Lower leg skin (tissue), 4 donors: ENCODE measurements at regions not wholly inside any gene's neighbourhood (a gene's known extent, or its start where the extent isn't known, plus 50 kb on each side); places are given as distances from the start of the nearest gene placed in this dataset.

Experiments used
- DNase-seq, 2 donors: peaks; one replicate each; pipeline ENCODE4 v3.0.0-alpha.2; 2019; ENCODE audit warnings: low spot score in 2 of 2
- H3K4me3 ChIP-seq: fragments of 200-600 bp; sonication (generic); 2 replicates; pipeline ENCODE4 v1.5.1; 2017; ENCODE audit warnings: mild to moderate bottlenecking, low read depth; ENCODE audit not compliant: poor library complexity, severe bottlenecking
- POLR2A ChIP-seq, 2 donors: fragments of 450-650 bp; IDR thresholded peaks; one replicate each; pipeline ENCODE4 v1.6.1; 2016 to 2017; ENCODE audit warnings: antibody characterized with exemption in 2 of 2, mild to moderate bottlenecking in 1 of 2, moderate library complexity in 1 of 2
- WGBS, 2 donors: methylation state at CpG; one replicate each; pipeline ENCODE4 v1.1.5; 2018; 5-methylcytosine and 5-hydroxymethylcytosine counted together
- intact Hi-C: fragments of 100-400 bp; cut with DNase I; formaldehyde crosslinking; loops from one replicate; pipeline ENCODE4 v1.15.0; 2023; ENCODE audit warnings: low total_unique reads
- TF ChIP-seq, protein P1 (sequence below), 3 donors: fragments of 450-650 bp; IDR thresholded peaks; one replicate each; pipeline ENCODE4 v1.5.1; 2016; ENCODE audit warnings: antibody characterized with exemption in 3 of 3, mild to moderate bottlenecking in 3 of 3, moderate library complexity in 2 of 3

DNA sequence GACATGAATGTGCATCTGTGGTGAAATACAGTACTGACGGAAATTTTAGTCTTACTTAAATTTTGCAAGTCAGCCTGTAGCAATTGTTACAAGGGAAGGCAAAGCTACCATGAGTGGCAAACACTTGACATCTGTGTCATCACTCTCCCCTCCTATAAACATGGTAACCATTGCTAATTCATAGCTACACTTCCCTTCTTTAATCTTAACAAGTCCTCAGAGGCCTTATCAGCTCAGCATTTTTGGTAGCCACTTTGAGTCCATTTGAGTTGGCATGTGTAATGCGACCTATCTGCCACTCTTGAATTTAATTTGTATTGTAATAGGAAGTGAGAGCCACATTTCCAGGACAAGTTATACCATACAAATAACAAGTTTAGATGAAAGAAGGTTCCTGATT lies 218.1 kb downstream of the RMST start:
- H3K4me3 ChIP-seq: no peak overlapping the region
- no peak for DNase-seq
- 40 to 60% methylated on average over 2 of the region's 2 CpGs for WGBS, 2 donors
- intact Hi-C loops: no loop called here
- TF ChIP-seq, protein P1, sequence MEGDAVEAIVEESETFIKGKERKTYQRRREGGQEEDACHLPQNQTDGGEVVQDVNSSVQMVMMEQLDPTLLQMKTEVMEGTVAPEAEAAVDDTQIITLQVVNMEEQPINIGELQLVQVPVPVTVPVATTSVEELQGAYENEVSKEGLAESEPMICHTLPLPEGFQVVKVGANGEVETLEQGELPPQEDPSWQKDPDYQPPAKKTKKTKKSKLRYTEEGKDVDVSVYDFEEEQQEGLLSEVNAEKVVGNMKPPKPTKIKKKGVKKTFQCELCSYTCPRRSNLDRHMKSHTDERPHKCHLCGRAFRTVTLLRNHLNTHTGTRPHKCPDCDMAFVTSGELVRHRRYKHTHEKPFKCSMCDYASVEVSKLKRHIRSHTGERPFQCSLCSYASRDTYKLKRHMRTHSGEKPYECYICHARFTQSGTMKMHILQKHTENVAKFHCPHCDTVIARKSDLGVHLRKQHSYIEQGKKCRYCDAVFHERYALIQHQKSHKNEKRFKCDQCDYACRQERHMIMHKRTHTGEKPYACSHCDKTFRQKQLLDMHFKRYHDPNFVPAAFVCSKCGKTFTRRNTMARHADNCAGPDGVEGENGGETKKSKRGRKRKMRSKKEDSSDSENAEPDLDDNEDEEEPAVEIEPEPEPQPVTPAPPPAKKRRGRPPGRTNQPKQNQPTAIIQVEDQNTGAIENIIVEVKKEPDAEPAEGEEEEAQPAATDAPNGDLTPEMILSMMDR (IDR thresholded peaks at IDR 0.05): no peak
- TF ChIP-seq POLR2A (IDR thresholded peaks at IDR 0.05): no peak

- WGBS, 2 donors: 72 to 76% methylated on average over 8 of the region's 8 CpGs
- H3K4me3 ChIP-seq: no peak overlapping the region
- intact Hi-C loops: no loop called here
- TF ChIP-seq, protein P1 (IDR thresholded peaks at IDR 0.05): no peak
- no peak for TF ChIP-seq POLR2A (IDR thresholded peaks at IDR 0.05)
- no peak for DNase-seq
Observed at GRCh38 chr12:97681612-97682504, 219.3 kb downstream of the RMST start.

DNA sequence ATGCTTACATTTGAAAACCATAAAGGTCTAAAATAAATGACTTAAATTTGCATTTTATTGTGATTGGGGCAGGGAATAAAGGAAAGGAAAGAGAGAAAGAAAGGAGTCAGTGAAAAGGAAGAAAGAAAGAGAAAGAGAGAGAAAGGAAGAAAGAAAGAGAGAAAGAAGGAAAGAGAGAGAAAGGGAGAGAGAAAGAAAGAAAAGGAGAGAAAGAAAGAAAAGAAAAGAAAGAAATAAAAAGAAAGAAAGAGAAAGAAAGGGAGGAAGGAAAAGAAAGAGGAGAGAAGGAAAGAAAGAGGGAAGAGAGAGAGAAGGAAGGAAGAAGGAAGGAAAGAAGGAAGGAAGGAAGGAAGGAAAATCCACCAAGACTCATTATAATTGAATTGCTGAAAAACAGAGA lies 222.8 kb downstream of the RMST start:
- no peak for DNase-seq
- no peak overlapping the region for H3K4me3 ChIP-seq
- intact Hi-C loops: no loop called here
- TF ChIP-seq POLR2A (IDR thresholded peaks at IDR 0.05): no peak
- TF ChIP-seq, protein P1 (IDR thresholded peaks at IDR 0.05): no peak

DNA sequence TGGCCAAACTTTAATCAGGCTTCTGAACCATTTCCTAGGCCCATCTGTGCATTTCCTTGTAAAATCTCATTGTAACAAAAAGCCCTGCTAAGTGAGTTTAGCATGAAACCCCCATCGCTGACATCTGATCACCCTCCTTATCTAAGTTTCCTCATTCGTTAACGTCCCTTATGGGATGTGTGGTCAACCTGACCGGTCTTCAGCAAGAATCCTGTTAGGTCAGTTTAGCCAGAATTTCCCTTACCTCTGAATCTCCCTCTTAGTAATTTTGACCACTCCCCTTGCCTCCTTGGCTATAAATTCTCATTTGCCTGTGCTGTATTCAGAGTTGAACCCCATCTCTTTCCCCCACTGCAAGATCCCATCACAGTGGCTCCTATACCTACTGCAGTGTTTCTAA lies 239.3 kb downstream of the RMST start:
- WGBS, 2 donors: 44 to 58% methylated on average over 4 of the region's 4 CpGs
- no peak overlapping the region for H3K4me3 ChIP-seq
- no peak for TF ChIP-seq POLR2A (IDR thresholded peaks at IDR 0.05)
- TF ChIP-seq, protein P1 (IDR thresholded peaks at IDR 0.05): no peak
- no peak for DNase-seq
- intact Hi-C loops: no loop called here

- DNase-seq: no peak
- intact Hi-C loops: no loop called here
- no peak for TF ChIP-seq POLR2A (IDR thresholded peaks at IDR 0.05)
- TF ChIP-seq, protein P1 (IDR thresholded peaks at IDR 0.05): no peak
- 91 to 93% methylated on average over 1 of the region's 1 CpG for WGBS, 2 donors
- H3K4me3 ChIP-seq: no peak overlapping the region
Observed at GRCh38 chr12:97711392-97711791, 248.8 kb downstream of the RMST start.

- intact Hi-C loops: no loop called here
- TF ChIP-seq POLR2A (IDR thresholded peaks at IDR 0.05): no peak
- TF ChIP-seq, protein P1 (IDR thresholded peaks at IDR 0.05): no peak
- no peak for DNase-seq
- WGBS, 2 donors: 39 to 61% methylated on average over 1 of the region's 1 CpG
- no peak overlapping the region for H3K4me3 ChIP-seq
Observed at GRCh38 chr12:97713270-97713669, 250.7 kb downstream of the RMST start.
